ENCODE measurements at regions not wholly inside any gene's neighbourhood (a gene's known extent, or its start where the extent isn't known, plus 50 kb on each side); places are given as distances from the start of the nearest gene placed in this dataset.

DNA sequence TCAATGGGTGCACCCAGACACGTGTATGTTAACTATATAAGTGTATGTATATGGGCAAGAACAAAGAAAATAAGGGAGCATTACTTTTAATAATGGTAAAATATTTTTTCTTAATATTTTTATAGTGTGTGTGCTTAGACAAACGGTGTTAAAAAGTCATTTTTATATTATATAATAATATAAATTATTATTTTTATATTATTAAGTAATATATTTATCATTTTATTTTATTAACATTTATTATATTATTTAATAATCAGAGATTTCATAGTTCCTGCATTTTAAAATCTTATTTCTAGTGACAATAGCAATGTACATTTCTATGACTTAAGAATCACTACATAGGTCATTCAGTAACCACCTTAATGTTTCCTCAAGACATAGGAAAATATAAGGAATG lies 184.4 kb downstream of the SLITRK5 start:
- H3K9me2 ChIP-seq (ENCODE audit: insufficient read depth): no peaks in the 10 kb centered on the region
- H3K27me3 ChIP-seq (ENCODE audit: insufficient read depth, low read length): no peaks in the 10 kb centered on the region
- no TSS peak for BruUV-seq (replicated peaks)
- H4K20me1 ChIP-seq (ENCODE audit: insufficient read depth): no peaks in the 10 kb centered on the region
- no peak overlapping the region for H3K27ac ChIP-seq (ENCODE audit: low read depth, low read length)
- no peak for TF ChIP-seq EGR1 (IDR thresholded peaks at IDR 0.05; ENCODE audit: low read depth)
- no peak overlapping the region for H3K4me3 ChIP-seq (replicated peaks in 1 of 2; ENCODE audit: low read depth in 1 of 2, low read length in 2 of 2)
- H2AFZ ChIP-seq (ENCODE audit: low read depth, low read length, poor library complexity, severe bottlenecking): no peak overlapping the region
- no peaks in the 10 kb centered on the region for H3K9me3 ChIP-seq (ENCODE audit: control insufficient read depth in 1 of 2, insufficient read depth in 1 of 2, low read depth in 1 of 2, low read length in 2 of 2)
- H3K4me2 ChIP-seq (ENCODE audit: low read length): no peak overlapping the region
- POLR2A ChIA-PET: no interaction called here
- CTCF ChIA-PET: no interaction called here
- DNase-seq (ENCODE audit: low read depth, low spot score) (no peak), ATAC-seq (no peak)
- intact Hi-C loops (cut with micrococcal nuclease): no loop called here
- no peaks in the 10 kb centered on the region for H3K79me2 ChIP-seq (ENCODE audit: insufficient read depth, low read length)
- no peaks in the 10 kb centered on the region for H3K4me1 ChIP-seq (ENCODE audit: control insufficient read depth in 1 of 2, insufficient read depth in 2 of 2, low read length in 2 of 2)
- RAD21 ChIA-PET (ENCODE audit: low non-redundant PET in 1 of 2, low total read pairs in 2 of 2, uncharacterized antibody in 2 of 2, unreplicated experiment in 2 of 2): no interaction called here
- H3K9ac ChIP-seq (ENCODE audit: low read length): no peak overlapping the region
- no peaks in the 10 kb centered on the region for H3K36me3 ChIP-seq (ENCODE audit: control insufficient read depth in 1 of 2, insufficient read depth in 2 of 2, low read length in 2 of 2)

DNA sequence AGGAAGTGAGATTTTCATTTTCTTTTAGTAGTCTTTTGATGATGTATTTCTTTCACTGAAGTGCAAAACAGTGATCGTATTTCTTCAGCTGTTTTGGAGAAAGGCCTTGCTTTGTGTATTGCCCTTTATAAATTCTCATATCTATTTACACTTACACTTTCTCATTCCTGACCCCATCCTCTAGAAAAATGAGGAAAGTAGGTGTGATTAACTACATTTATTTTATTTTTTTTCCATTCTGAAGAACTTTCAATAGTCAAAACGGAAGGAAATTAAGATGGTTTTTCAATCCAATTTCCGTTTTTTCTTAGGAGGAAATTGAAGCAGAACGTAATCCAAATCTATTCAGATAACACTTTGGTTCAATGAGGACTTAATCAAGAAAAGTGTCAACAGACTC lies 188.1 kb downstream of the SLITRK5 start:
- H3K79me2 ChIP-seq (ENCODE audit: insufficient read depth, low read length): no peaks in the 10 kb centered on the region
- POLR2A ChIA-PET: no interaction called here
- DNase-seq (ENCODE audit: low read depth, low spot score) (no peak), ATAC-seq (no peak)
- no peaks in the 10 kb centered on the region for H3K9me3 ChIP-seq (ENCODE audit: control insufficient read depth in 1 of 2, insufficient read depth in 1 of 2, low read depth in 1 of 2, low read length in 2 of 2)
- intact Hi-C loops (cut with micrococcal nuclease): no loop called here
- no peaks in the 10 kb centered on the region for H3K36me3 ChIP-seq (ENCODE audit: control insufficient read depth in 1 of 2, insufficient read depth in 2 of 2, low read length in 2 of 2)
- H2AFZ ChIP-seq (ENCODE audit: low read depth, low read length, poor library complexity, severe bottlenecking): no peak overlapping the region
- CTCF ChIA-PET: no interaction called here
- H4K20me1 ChIP-seq (ENCODE audit: insufficient read depth): no peaks in the 10 kb centered on the region
- RAD21 ChIA-PET (ENCODE audit: low non-redundant PET in 1 of 2, low total read pairs in 2 of 2, uncharacterized antibody in 2 of 2, unreplicated experiment in 2 of 2): no interaction called here
- no peak overlapping the region for H3K27ac ChIP-seq (ENCODE audit: low read depth, low read length)
- H3K4me3 ChIP-seq (replicated peaks in 1 of 2; ENCODE audit: low read depth in 1 of 2, low read length in 2 of 2): no peak overlapping the region
- no peak overlapping the region for H3K9ac ChIP-seq (ENCODE audit: low read length)
- H3K4me2 ChIP-seq (ENCODE audit: low read length): no peak overlapping the region
- H3K4me1 ChIP-seq (ENCODE audit: control insufficient read depth in 1 of 2, insufficient read depth in 2 of 2, low read length in 2 of 2): no peaks in the 10 kb centered on the region
- no TSS peak for BruUV-seq (replicated peaks)
- no peak for TF ChIP-seq EZH2phosphoT487 (IDR thresholded peaks at IDR 0.05; ENCODE audit: borderline replicate concordance)
- TF ChIP-seq MAX (IDR thresholded peaks at IDR 0.05): no peak
- TF ChIP-seq CBX3 (IDR thresholded peaks at IDR 0.05; ENCODE audit: low read depth): no peak
- TF ChIP-seq SP1 (IDR thresholded peaks at IDR 0.05; ENCODE audit: low read depth): no peak
- TF ChIP-seq SIN3A (IDR thresholded peaks at IDR 0.05; ENCODE audit: low read depth): no peak
- no peak for TF ChIP-seq RAD21 (IDR thresholded peaks at IDR 0.05; ENCODE audit: low read depth)
- no peak for TF ChIP-seq JUND (IDR thresholded peaks at IDR 0.05)
- no peak for TF ChIP-seq CEBPB (IDR thresholded peaks at IDR 0.05; ENCODE audit: low read depth)
- no peaks in the 10 kb centered on the region for H3K27me3 ChIP-seq (ENCODE audit: insufficient read depth, low read length)
- no peaks in the 10 kb centered on the region for H3K9me2 ChIP-seq (ENCODE audit: insufficient read depth)

All from HCT116 (cell line).